K562 (cell line): ENCODE measurements at regions not wholly inside any gene's neighbourhood (a gene's known extent, or its start where the extent isn't known, plus 50 kb on each side); places are given as distances from the start of the nearest gene placed in this dataset.

Experiments used
- ATAC-seq: fragments of 200-7000 bp; cut with Tn5 transposase; 3 replicates; pipeline ENCODE4 v1.9.1; 2020; ENCODE audit warnings: moderate library complexity
- BruUV-seq: library from RNA; stranded (reverse); fragments of 400-500 nt; replicated peaks from 2 replicates; lab custom pipeline; 2021; lab: Mats Ljungman, UMichigan
- CTCF ChIA-PET: fragments of 300-600 bp; formaldehyde crosslinking; extraction: SDS; loops from one replicate; lab custom pipeline; 2021; ENCODE audit warnings: low intra/inter-chr PET ratio; lab: Yijun Ruan, JAX
- POLR2A ChIA-PET: fragments of 300-600, 350-650 bp; sonication (Branson Sonifier 250); formaldehyde crosslinking; extraction: SDS; loops from one replicate; lab custom pipeline; 2021; ENCODE audit warnings: antibody characterized with exemption, inconsistent platforms; lab: Yijun Ruan, JAX
- DNase-seq, 4 experiments: peaks; one replicate each; pipeline versions ENCODE4 v3.0.0 to v3.0.0-alpha.2; 2011 to 2018; ENCODE audit warnings: low spot score in 3 of 4, mixed read lengths in 3 of 4; ENCODE audit errors: extremely low read depth in 1 of 4
- FAIRE-seq: peaks from 2 replicates; lab custom pipeline; 2011; peaks lifted over from hg19 to GRCh38; lab: Jason Lieb, UNC
- H2AFZ ChIP-seq: 2 replicates; pipeline ENCODE4 v1.6.0; 2011; ENCODE audit warnings: low read depth, low read length, control low read depth, inconsistent platforms
- H3K27ac ChIP-seq: fragments of 200-600 bp; 3 replicates; pipeline ENCODE4 v1.8.0; 2011; ENCODE audit warnings: low read depth, mild to moderate bottlenecking, control low read depth, inconsistent platforms, low read length, moderate library complexity, mixed read lengths; ENCODE audit errors: extremely low read depth
- H3K27me3 ChIP-seq, 2 experiments: fragments of 300-600 bp in 1 of 2; 2 replicates in 1 of 2; 3 replicates in 1 of 2; pipeline versions ENCODE4 v1.6.0 to v1.8.0; 2011; ENCODE audit warnings: inconsistent platforms in 2 of 2, low read length in 2 of 2, mild to moderate bottlenecking in 1 of 2, mixed read lengths in 1 of 2, moderate library complexity in 1 of 2; ENCODE audit not compliant: control insufficient read depth in 2 of 2, insufficient read depth in 2 of 2
- H3K36me3 ChIP-seq: fragments of 300-600 bp; 3 replicates; pipeline ENCODE4 v1.8.0; 2011; ENCODE audit warnings: mild to moderate bottlenecking, low read length, inconsistent platforms; ENCODE audit not compliant: control insufficient read depth, insufficient read depth
- H3K4me1 ChIP-seq, 2 experiments: fragments of 200-600 bp in 1 of 2; replicated peaks in 1 of 2; 2 replicates in 1 of 2; 3 replicates in 1 of 2; pipeline versions ENCODE4 v1.5.1 to v1.8.0; 2011; ENCODE audit warnings: inconsistent platforms in 2 of 2, low read length in 2 of 2, mild to moderate bottlenecking in 1 of 2, mixed read lengths in 1 of 2, moderate library complexity in 1 of 2; ENCODE audit not compliant: control insufficient read depth in 2 of 2, insufficient read depth in 2 of 2
- H3K4me2 ChIP-seq: 2 replicates; pipeline ENCODE4 v1.6.1; 2011; ENCODE audit warnings: low read length, control low read depth, inconsistent platforms, mixed read lengths; ENCODE audit not compliant: insufficient read depth
- H3K4me3 ChIP-seq: fragments of 200-600 bp; sonication (generic), shearing (Covaris generic); 2 replicates; pipeline ENCODE4 v1.5.1; 2016; ENCODE audit warnings: control low read depth, inconsistent platforms
- H3K79me2 ChIP-seq: fragments of 200-600 bp; 3 replicates; pipeline ENCODE4 v1.8.0; 2011; ENCODE audit warnings: low read length, inconsistent platforms; ENCODE audit not compliant: control insufficient read depth, insufficient read depth
- H3K9ac ChIP-seq, 2 experiments: 2 replicates each; pipeline versions ENCODE4 v1.6.0 to v1.6.1; 2011; ENCODE audit warnings: low read depth in 2 of 2, low read length in 2 of 2, control low read depth in 1 of 2, inconsistent platforms in 1 of 2, mild to moderate bottlenecking in 1 of 2, mixed read lengths in 1 of 2; ENCODE audit not compliant: insufficient read depth in 1 of 2
- H3K9me1 ChIP-seq: one replicate; pipeline ENCODE4 v1.6.0; 2011; ENCODE audit warnings: inconsistent platforms, mild to moderate bottlenecking, low read length, moderate library complexity; ENCODE audit not compliant: control insufficient read depth, insufficient read depth
- H3K9me3 ChIP-seq: replicated peaks from 2 replicates; pipeline ENCODE4 v1.5.1; 2011; ENCODE audit warnings: low read depth, low read length, inconsistent platforms; ENCODE audit not compliant: control insufficient read depth, insufficient read depth
- H4K20me1 ChIP-seq: replicated peaks from 2 replicates; pipeline ENCODE4 v1.6.1; 2011; ENCODE audit warnings: low read length, inconsistent platforms, mixed read lengths; ENCODE audit not compliant: control insufficient read depth, insufficient read depth
- CHD1 ChIP-seq: fragments of 200-600 bp; sonication (generic); IDR thresholded peaks from one replicate; pipeline ENCODE4 v1.6.1; 2012; ENCODE audit warnings: mild to moderate bottlenecking, moderate library complexity, low read length, inconsistent platforms
- ETV6 ChIP-seq, 3 experiments: fragments of 150-350 bp in 1 of 3; sonication (generic) in 1 of 3; formaldehyde crosslinking in 1 of 3; IDR thresholded peaks; 2 replicates each; pipeline versions ENCODE4 v1.6.1 to v1.8.0; 2014 to 2022; ENCODE audit warnings: borderline replicate concordance in 2 of 3, low read depth in 2 of 3, antibody characterized with exemption in 1 of 3, low read length in 1 of 3, mild to moderate bottlenecking in 1 of 3, missing genetic modification reagents in 1 of 3
- HDAC1 ChIP-seq, 2 experiments: fragments of 450-650 bp; IDR thresholded peaks; 2 replicates each; pipeline ENCODE4 v1.6.1; 2016 to 2017; ENCODE audit warnings: inconsistent platforms in 1 of 2, mild to moderate bottlenecking in 1 of 2, moderate library complexity in 1 of 2
- NR0B1 ChIP-seq: fragments of 450-650 bp; IDR thresholded peaks from one replicate; pipeline ENCODE4 v1.6.1; 2018; ENCODE audit warnings: mild to moderate bottlenecking, moderate library complexity; ENCODE audit not compliant: partially characterized antibody
- PREB ChIP-seq: sonication (generic); formaldehyde crosslinking; IDR thresholded peaks from 2 replicates; pipeline ENCODE4 v1.8.1; 2023; ENCODE audit warnings: mild to moderate bottlenecking, missing genetic modification reagents
- TEAD4 ChIP-seq, 2 experiments: sonication (generic) in 1 of 2; formaldehyde crosslinking in 1 of 2; IDR thresholded peaks; 2 replicates each; pipeline versions ENCODE4 v1.6.1 to v1.8.0; 2012 to 2022; ENCODE audit warnings: borderline replicate concordance in 1 of 2, inconsistent platforms in 1 of 2, low read length in 1 of 2, mild to moderate bottlenecking in 1 of 2, missing genetic modification reagents in 1 of 2
- WGBS: fragments of 100-300 bp; shearing (Covaris generic); methylation state at CpG from one replicate; pipeline ENCODE4 v1.1.6; 2016; ENCODE audit warnings: low coverage, mixed read lengths; ENCODE audit not compliant: insufficient coverage; ENCODE audit errors: missing lambda C conversion rate; 5-methylcytosine and 5-hydroxymethylcytosine counted together
- in situ Hi-C: fragments of 300-500 bp; cut with MboI; formaldehyde crosslinking; loops from 4 replicates; pipeline ENCODE4 v1.15.0; 2018; ENCODE audit warnings: inconsistent platforms, mixed read lengths
- intact Hi-C: fragments of 100-400 bp; cut with micrococcal nuclease; formaldehyde crosslinking; loops from 2 replicates; pipeline ENCODE4 v1.14.2; 2022

- FAIRE-seq (no peak), DNase-seq (no peak), ATAC-seq (no peak)
- no peak overlapping the region for H3K4me3 ChIP-seq
- H4K20me1 ChIP-seq = no peaks in the 10 kb centered on the region
- no peak overlapping the region for H3K4me2 ChIP-seq
- H3K27me3 ChIP-seq = no peaks in the 10 kb centered on the region
- no peak overlapping the region for H3K9ac ChIP-seq
- no peak overlapping the region for H2AFZ ChIP-seq
- in situ Hi-C loops (loop anchor here (25.0 kb wide), 1 partner anchor 364 kb away; the partner anchor contains the start of gene C7orf33), intact Hi-C loops (no loop called here)
- ChIA-PET POLR2A (interaction anchor here (1.1 kb wide), 1 partner anchor 10 kb away, joined by 3 read pairs; no protein-coding TSS in a partner anchor), CTCF (no interaction called here)
- WGBS = 59% methylated on average over 4 of the region's 4 CpGs
- H3K4me1 ChIP-seq = peaks cover 0 to 7% of the 10 kb centered on the region in 2 experiments; a peak in 2 of 5 replicates
- H3K79me2 ChIP-seq = no peaks in the 10 kb centered on the region
- no peak for TF ChIP-seq HDAC1 (IDR thresholded peaks at IDR 0.05)
- TF ChIP-seq PREB = no peak
- no peak for TF ChIP-seq CHD1
- TF ChIP-seq TEAD4 (IDR thresholded peaks at IDR 0.05; ENCODE audit: low read length) = no peak
- no peak for TF ChIP-seq TEAD4 (CRISPR knock-in tag; IDR thresholded peaks at IDR 0.05; ENCODE audit: borderline replicate concordance)
- TF ChIP-seq ETV6 (IDR thresholded peaks at IDR 0.05; ENCODE audit: borderline replicate concordance in 1 of 2, low read depth in 2 of 2, low read length in 1 of 2) = no peak
- TF ChIP-seq ETV6 (CRISPR knock-in tag; IDR thresholded peaks at IDR 0.05; ENCODE audit: borderline replicate concordance) = no peak
- TF ChIP-seq NR0B1 = no peak
- H3K36me3 ChIP-seq = no peaks in the 10 kb centered on the region
- H3K27ac ChIP-seq = no peak overlapping the region
- H3K9me3 ChIP-seq = 0 out of 2 replicates have a peak, but pooled peaks cover 3% of the 10 kb centered on the region
- H3K9me1 ChIP-seq = no peaks in the 10 kb centered on the region
- no TSS peak for BruUV-seq
Measured at GRCh38 chr7:148950806-148951205, 66.7 kb upstream of the EZH2 start.
